ENCODE measurements at regions not wholly inside any gene's neighbourhood (a gene's known extent, or its start where the extent isn't known, plus 50 kb on each side); places are given as distances from the start of the nearest gene placed in this dataset.

DNA sequence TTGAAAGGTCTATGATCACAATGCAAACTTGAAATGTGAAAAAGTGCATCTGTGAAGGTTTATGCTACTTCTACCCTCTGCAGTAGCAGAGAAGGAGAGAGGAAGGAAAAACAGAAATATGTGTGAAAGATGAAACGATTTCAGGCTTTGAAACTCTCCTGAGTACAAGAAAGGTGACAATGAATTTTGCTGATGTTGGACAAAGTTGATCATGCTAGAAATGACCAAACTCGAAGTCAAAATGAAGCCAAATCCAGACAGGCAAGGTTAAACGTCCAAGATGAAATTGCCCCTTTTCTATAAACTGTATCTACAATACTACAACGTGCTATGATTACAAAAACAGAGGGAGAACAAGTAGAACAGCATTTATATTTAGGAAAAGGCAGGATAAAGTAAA lies 67.0 kb upstream of the C7orf33 start:
- TF ChIP-seq, protein P1, sequence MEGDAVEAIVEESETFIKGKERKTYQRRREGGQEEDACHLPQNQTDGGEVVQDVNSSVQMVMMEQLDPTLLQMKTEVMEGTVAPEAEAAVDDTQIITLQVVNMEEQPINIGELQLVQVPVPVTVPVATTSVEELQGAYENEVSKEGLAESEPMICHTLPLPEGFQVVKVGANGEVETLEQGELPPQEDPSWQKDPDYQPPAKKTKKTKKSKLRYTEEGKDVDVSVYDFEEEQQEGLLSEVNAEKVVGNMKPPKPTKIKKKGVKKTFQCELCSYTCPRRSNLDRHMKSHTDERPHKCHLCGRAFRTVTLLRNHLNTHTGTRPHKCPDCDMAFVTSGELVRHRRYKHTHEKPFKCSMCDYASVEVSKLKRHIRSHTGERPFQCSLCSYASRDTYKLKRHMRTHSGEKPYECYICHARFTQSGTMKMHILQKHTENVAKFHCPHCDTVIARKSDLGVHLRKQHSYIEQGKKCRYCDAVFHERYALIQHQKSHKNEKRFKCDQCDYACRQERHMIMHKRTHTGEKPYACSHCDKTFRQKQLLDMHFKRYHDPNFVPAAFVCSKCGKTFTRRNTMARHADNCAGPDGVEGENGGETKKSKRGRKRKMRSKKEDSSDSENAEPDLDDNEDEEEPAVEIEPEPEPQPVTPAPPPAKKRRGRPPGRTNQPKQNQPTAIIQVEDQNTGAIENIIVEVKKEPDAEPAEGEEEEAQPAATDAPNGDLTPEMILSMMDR (IDR thresholded peaks at IDR 0.05) = no peak
- no peak for TF ChIP-seq POLR2A (IDR thresholded peaks at IDR 0.05)
